H1 (cell line): ENCODE measurements at regions not wholly inside any gene's neighbourhood (a gene's known extent, or its start where the extent isn't known, plus 50 kb on each side); places are given as distances from the start of the nearest gene placed in this dataset.
A peak's percentile ranks its signal among the peaks of the same experiment; 100 is the strongest.

ENCODE experiments used
- CHD2 ChIP-seq: IDR thresholded peaks from 2 replicates; pipeline ENCODE4 v1.6.1; 2012; ENCODE audit warnings: low read length, improper control_type of control experiment
- EGR1 ChIP-seq: IDR thresholded peaks from 2 replicates; pipeline ENCODE4 v1.6.1; 2011; ENCODE audit warnings: low read depth, low read length, borderline replicate concordance
- EZH2 ChIP-seq: fragments of 200-600 bp; sonication (generic); IDR thresholded peaks from 2 replicates; pipeline ENCODE4 v1.7.1; 2012; ENCODE audit warnings: low read depth, mild to moderate bottlenecking, moderate library complexity, low read length, inconsistent platforms; ENCODE audit not compliant: severe bottlenecking
- GTF2F1 ChIP-seq: IDR thresholded peaks from 2 replicates; pipeline ENCODE4 v1.6.1; 2012; ENCODE audit warnings: low read depth, low read length, improper control_type of control experiment, borderline replicate concordance
- POLR2A ChIP-seq, 2 experiments: IDR thresholded peaks; 1 replicate in 1 of 2; 2 replicates in 1 of 2; pipeline ENCODE4 v1.6.1; 2011; ENCODE audit warnings: low read depth in 2 of 2, low read length in 2 of 2, mild to moderate bottlenecking in 2 of 2; ENCODE audit errors: control extremely low read depth in 1 of 2
- POLR2AphosphoS5 ChIP-seq: IDR thresholded peaks from 2 replicates; pipeline ENCODE4 v1.6.1; 2011; ENCODE audit warnings: low read depth, low read length
- RAD21 ChIP-seq, 2 experiments: IDR thresholded peaks in 1 of 2; conservative IDR thresholded peaks in 1 of 2; 2 replicates each; pipeline ENCODE4 v1.6.1; 2011; ENCODE audit warnings: low read depth in 2 of 2, low read length in 2 of 2, improper control_type of control experiment in 1 of 2, inconsistent platforms in 1 of 2, mild to moderate bottlenecking in 1 of 2, moderate library complexity in 1 of 2
- SP4 ChIP-seq: IDR thresholded peaks from 2 replicates; pipeline ENCODE4 v1.6.1; 2012; ENCODE audit warnings: low read length, inconsistent platforms
- TAF1 ChIP-seq: IDR thresholded peaks from 2 replicates; pipeline ENCODE4 v1.6.1; 2011; ENCODE audit warnings: mild to moderate bottlenecking, low read depth, low read length
- TBP ChIP-seq: IDR thresholded peaks from 2 replicates; pipeline ENCODE4 v1.6.1; 2011; ENCODE audit warnings: low read depth, low read length, improper control_type of control experiment
- TF ChIP-seq, protein P1 (sequence below), 3 experiments: IDR thresholded peaks; 1 replicate in 2 of 3; 2 replicates in 1 of 3; pipeline versions ENCODE4 v1.5.1 to v1.6.1; 2011; ENCODE audit warnings: low read length in 3 of 3, mild to moderate bottlenecking in 3 of 3, inconsistent platforms in 2 of 3, low read depth in 1 of 3, moderate library complexity in 1 of 3; ENCODE audit not compliant: insufficient read depth in 1 of 3; ENCODE audit errors: control extremely low read depth in 1 of 3
- TF ChIP-seq, protein P2 (sequence below): IDR thresholded peaks from 2 replicates; pipeline ENCODE4 v1.6.1; 2011; ENCODE audit warnings: low read depth, mild to moderate bottlenecking, low read length; ENCODE audit not compliant: insufficient read depth
- TF ChIP-seq, protein P3 (sequence below): IDR thresholded peaks from 2 replicates; pipeline ENCODE4 v1.6.1; 2011; ENCODE audit warnings: low read length, improper control_type of control experiment

DNA sequence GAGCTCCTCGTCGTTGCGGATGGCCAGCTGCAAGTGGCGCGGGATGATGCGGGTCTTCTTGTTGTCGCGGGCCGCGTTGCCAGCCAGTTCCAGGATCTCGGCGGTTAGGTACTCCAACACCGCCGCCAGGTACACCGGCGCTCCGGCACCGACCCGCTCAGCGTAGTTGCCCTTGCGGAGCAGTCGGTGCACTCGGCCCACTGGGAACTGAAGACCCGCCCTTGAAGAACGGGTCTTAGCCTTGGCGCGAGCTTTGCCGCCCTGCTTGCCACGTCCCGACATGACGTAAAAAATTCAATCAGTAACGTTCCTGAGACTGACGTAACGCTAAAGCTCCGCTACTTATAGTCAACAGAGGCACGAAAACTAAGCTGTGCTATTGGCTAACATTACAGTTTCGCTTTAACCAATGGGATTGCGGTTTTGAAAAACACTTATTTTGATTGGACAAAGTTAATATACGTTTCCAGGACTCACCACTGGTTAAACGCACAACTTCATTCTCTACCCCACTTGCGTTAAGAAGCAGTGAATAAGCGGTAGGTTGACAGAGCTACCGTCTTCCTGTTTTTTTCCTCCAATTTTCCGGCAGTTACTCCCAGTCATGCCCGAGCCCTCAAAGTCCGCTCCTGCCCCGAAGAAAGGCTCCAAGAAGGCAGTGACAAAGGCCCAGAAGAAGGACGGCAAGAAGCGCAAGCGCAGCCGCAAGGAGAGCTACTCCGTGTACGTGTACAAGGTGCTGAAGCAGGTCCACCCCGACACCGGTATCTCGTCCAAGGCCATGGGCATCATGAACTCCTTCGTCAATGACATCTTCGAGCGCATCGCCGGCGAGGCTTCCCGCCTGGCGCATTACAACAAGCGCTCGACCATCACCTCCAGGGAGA, 73.9 kb downstream of the OR2B2 start:
- TF ChIP-seq, protein P1, sequence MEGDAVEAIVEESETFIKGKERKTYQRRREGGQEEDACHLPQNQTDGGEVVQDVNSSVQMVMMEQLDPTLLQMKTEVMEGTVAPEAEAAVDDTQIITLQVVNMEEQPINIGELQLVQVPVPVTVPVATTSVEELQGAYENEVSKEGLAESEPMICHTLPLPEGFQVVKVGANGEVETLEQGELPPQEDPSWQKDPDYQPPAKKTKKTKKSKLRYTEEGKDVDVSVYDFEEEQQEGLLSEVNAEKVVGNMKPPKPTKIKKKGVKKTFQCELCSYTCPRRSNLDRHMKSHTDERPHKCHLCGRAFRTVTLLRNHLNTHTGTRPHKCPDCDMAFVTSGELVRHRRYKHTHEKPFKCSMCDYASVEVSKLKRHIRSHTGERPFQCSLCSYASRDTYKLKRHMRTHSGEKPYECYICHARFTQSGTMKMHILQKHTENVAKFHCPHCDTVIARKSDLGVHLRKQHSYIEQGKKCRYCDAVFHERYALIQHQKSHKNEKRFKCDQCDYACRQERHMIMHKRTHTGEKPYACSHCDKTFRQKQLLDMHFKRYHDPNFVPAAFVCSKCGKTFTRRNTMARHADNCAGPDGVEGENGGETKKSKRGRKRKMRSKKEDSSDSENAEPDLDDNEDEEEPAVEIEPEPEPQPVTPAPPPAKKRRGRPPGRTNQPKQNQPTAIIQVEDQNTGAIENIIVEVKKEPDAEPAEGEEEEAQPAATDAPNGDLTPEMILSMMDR (IDR thresholded peaks at IDR 0.05; ENCODE audit: control extremely low read depth in 1 of 3, insufficient read depth in 1 of 3, low read depth in 1 of 3, low read length in 3 of 3) = no peak
- TF ChIP-seq, protein P2, sequence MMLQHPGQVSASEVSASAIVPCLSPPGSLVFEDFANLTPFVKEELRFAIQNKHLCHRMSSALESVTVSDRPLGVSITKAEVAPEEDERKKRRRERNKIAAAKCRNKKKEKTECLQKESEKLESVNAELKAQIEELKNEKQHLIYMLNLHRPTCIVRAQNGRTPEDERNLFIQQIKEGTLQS = no peak
- TF ChIP-seq, protein P3, sequence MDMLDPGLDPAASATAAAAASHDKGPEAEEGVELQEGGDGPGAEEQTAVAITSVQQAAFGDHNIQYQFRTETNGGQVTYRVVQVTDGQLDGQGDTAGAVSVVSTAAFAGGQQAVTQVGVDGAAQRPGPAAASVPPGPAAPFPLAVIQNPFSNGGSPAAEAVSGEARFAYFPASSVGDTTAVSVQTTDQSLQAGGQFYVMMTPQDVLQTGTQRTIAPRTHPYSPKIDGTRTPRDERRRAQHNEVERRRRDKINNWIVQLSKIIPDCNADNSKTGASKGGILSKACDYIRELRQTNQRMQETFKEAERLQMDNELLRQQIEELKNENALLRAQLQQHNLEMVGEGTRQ = no peak
- peak; percentile 88 to 91 for TF ChIP-seq POLR2A (IDR thresholded peaks at IDR 0.05; ENCODE audit: control extremely low read depth in 1 of 2, low read depth in 2 of 2, low read length in 2 of 2)
- TF ChIP-seq EGR1 = no peak
- TF ChIP-seq GTF2F1 = peak; percentile 36; the same call in 1 of the 2 replicates
- no peak for TF ChIP-seq EZH2
- TF ChIP-seq CHD2 = peak; percentile 81
- peak; percentile 95 for TF ChIP-seq POLR2AphosphoS5
- TF ChIP-seq TBP = peak; percentile 97
- no peak for TF ChIP-seq RAD21 (IDR thresholded peaks at IDR 0.05 in 1 of 2, conservative IDR thresholded peaks at IDR 0.05 in 1 of 2; ENCODE audit: low read depth in 2 of 2, low read length in 2 of 2)
- TF ChIP-seq TAF1 = peak; percentile 93
- TF ChIP-seq SP4 = no peak
